PC-3 (cell line): ENCODE measurements at regions not wholly inside any gene's neighbourhood (a gene's known extent, or its start where the extent isn't known, plus 50 kb on each side); places are given as distances from the start of the nearest gene placed in this dataset.

Source experiments
- ATAC-seq: fragments of 200-7000 bp; cut with Tn5 transposase; 2 replicates; pipeline ENCODE4 v1.9.1; 2020; ENCODE audit warnings: mild to moderate bottlenecking, moderate library complexity
- BruUV-seq: library from RNA; stranded (reverse); fragments of 400-500 nt; replicated peaks from 2 replicates; lab custom pipeline; 2021; lab: Mats Ljungman, UMichigan
- CTCF ChIA-PET: fragments of 300-600 bp; sonication (Branson Sonifier 250); formaldehyde crosslinking; loops from one replicate; lab custom pipeline; 2022; ENCODE audit warnings: antibody characterized with exemption; lab: Charles Lee
- POLR2A ChIA-PET: fragments of 300-600 bp; sonication (Branson Sonifier 250); formaldehyde crosslinking; loops from one replicate; lab custom pipeline; 2022; ENCODE audit warnings: antibody characterized with exemption; ENCODE audit not compliant: unreplicated experiment; lab: Charles Lee
- DNase-seq: peaks from one replicate; pipeline ENCODE4 v3.0.0-alpha.2; 2015
- H2AFZ ChIP-seq: fragments of 300-600 bp; sonication (generic); 2 replicates; pipeline ENCODE4 v1.6.0; 2016; ENCODE audit warnings: antibody characterized with exemption, low read length
- H3F3A ChIP-seq: fragments of 300-600 bp; sonication (generic); one replicate; pipeline ENCODE4 v1.6.0; 2017; ENCODE audit warnings: antibody characterized with exemption, low read length, control low read depth, mild to moderate bottlenecking; ENCODE audit not compliant: unreplicated experiment
- H3K27ac ChIP-seq: fragments of 300-600 bp; sonication (generic); 2 replicates; pipeline ENCODE4 v1.5.1; 2016; ENCODE audit warnings: mild to moderate bottlenecking, low read length
- H3K27me3 ChIP-seq: fragments of 300-600 bp; sonication (generic); 2 replicates; pipeline ENCODE4 v1.6.1; 2016; ENCODE audit warnings: low read length, mixed read lengths
- H3K36me3 ChIP-seq: fragments of 300-600 bp; sonication (generic); 2 replicates; pipeline ENCODE4 v1.6.1; 2016; ENCODE audit warnings: low read depth, mixed run types, low read length, mixed read lengths
- H3K4me1 ChIP-seq: fragments of 300-600 bp; sonication (generic); 2 replicates; pipeline ENCODE4 v1.5.1; 2016; ENCODE audit warnings: low read length; ENCODE audit not compliant: insufficient read depth
- H3K4me2 ChIP-seq: fragments of 300-600 bp; sonication (generic); 2 replicates; pipeline ENCODE4 v1.6.0; 2016; ENCODE audit warnings: low read length
- H3K4me3 ChIP-seq: fragments of 300-600 bp; sonication (generic); 2 replicates; pipeline ENCODE4 v1.5.1; 2016; ENCODE audit warnings: mild to moderate bottlenecking, low read length, mixed read lengths
- H3K79me2 ChIP-seq: fragments of 300-600 bp; sonication (generic); 2 replicates; pipeline ENCODE4 v1.6.1; 2017; ENCODE audit warnings: low read length, mixed read lengths
- H3K9ac ChIP-seq: fragments of 300-600 bp; sonication (generic); 2 replicates; pipeline ENCODE4 v1.6.0; 2016; ENCODE audit warnings: mild to moderate bottlenecking, low read length
- H3K9me2 ChIP-seq: fragments of 300-600 bp; sonication (generic); replicated peaks from 2 replicates; pipeline ENCODE4 v1.6.1; 2016; ENCODE audit warnings: mixed run types, low read length, mixed read lengths
- H3K9me3 ChIP-seq: fragments of 300-600 bp; sonication (generic); 2 replicates; pipeline ENCODE4 v1.6.1; 2016; ENCODE audit warnings: low read length, mixed read lengths
- H4K20me1 ChIP-seq: fragments of 300-600 bp; sonication (generic); 2 replicates; pipeline ENCODE4 v1.6.1; 2016; ENCODE audit warnings: low read length, mixed read lengths
- CTCF ChIP-seq: fragments of 300-600 bp; sonication (generic); conservative IDR thresholded peaks from 2 replicates; pipeline ENCODE4 v1.5.1; 2017; ENCODE audit warnings: antibody characterized with exemption, low read depth, mild to moderate bottlenecking, low read length
- EZH2 ChIP-seq: fragments of 300-600 bp; sonication (generic); IDR thresholded peaks from one replicate; pipeline ENCODE4 v1.6.1; 2017; ENCODE audit warnings: antibody characterized with exemption, mild to moderate bottlenecking, low read length; ENCODE audit not compliant: unreplicated experiment
- EZH2phosphoT487 ChIP-seq: fragments of 300-600 bp; sonication (generic); IDR thresholded peaks from 2 replicates; pipeline ENCODE4 v1.6.1; 2018; ENCODE audit warnings: mild to moderate bottlenecking, antibody characterized with exemption, low read length, borderline replicate concordance
- intact Hi-C: fragments of 100-400 bp; cut with micrococcal nuclease; formaldehyde crosslinking; loops from 2 replicates; pipeline ENCODE4 v1.9.0; 2023

DNA sequence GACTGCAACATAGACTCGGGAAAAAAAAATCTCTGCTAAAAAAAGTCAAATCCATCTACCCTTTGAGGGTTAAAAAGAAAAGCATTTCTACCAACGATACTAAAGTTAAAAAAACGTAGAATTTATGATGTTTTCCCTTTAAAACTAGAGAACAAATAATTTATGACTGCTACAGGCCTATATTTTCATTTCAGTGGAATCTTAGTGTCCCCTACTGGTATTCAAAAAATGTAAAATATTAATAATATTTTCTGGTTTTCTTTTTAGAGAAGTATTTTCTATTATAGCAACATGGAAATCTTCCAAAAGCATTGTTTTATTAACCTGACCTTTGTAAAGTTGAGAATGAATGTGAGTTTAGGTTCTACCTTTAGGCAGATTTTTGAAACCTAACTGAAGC lies 1582.2 kb downstream of the MRPL39 start:
- ChIA-PET POLR2A (no interaction called here), CTCF (interaction anchor here (1.1 kb wide), 1 partner anchor 21 kb away, joined by 3 read pairs; no protein-coding TSS in a partner anchor)
- H3K4me1 ChIP-seq = peaks cover 20% of the 10 kb centered on the region
- no peak overlapping the region for H2AFZ ChIP-seq
- TF ChIP-seq EZH2 (no peak), CTCF (no peak; the same call in 1 of the 2 replicates), EZH2phosphoT487 (no peak)
- BruUV-seq = no TSS peak
- no peak overlapping the region for H3K4me2 ChIP-seq
- H3K79me2 ChIP-seq = no peaks in the 10 kb centered on the region
- H3F3A ChIP-seq = peaks cover 5% of the 10 kb centered on the region
- DNase-seq (peak; percentile 5), ATAC-seq (no peak)
- H3K27me3 ChIP-seq = no peaks in the 10 kb centered on the region
- H3K9me3 ChIP-seq = no peaks in the 10 kb centered on the region; the same call in 1 of the 2 replicates
- no peaks in the 10 kb centered on the region for H3K9me2 ChIP-seq
- H3K27ac ChIP-seq = no peak overlapping the region
- no peaks in the 10 kb centered on the region for H4K20me1 ChIP-seq
- intact Hi-C loops = loop anchor here (5.0 to 10.0 kb wide), 4 partner anchors 92 to 860 kb away; no protein-coding TSS in a partner anchor
- no peak overlapping the region for H3K9ac ChIP-seq
- no peaks in the 10 kb centered on the region for H3K36me3 ChIP-seq
- no peak overlapping the region for H3K4me3 ChIP-seq

DNA sequence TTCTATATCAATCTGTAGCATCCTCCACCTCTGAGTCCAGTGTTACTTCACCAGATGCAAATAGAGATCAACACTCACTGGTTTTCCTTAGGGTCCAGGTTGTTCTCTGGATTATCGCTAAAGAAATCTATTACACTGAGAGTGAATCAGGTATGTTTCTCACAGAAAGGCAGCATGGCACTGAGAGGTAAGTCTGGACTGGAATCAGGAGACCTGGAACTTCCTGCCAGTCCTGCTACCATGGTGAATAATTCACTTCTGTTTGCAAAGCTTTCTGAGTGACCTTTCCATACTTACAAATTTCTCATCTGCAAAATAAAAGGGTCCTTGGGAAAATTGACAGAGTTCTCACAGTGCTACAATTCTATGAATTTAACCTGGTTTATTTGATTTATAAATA lies 1583.3 kb downstream of the MRPL39 start:
- no peaks in the 10 kb centered on the region for H3K27me3 ChIP-seq
- TF ChIP-seq EZH2 (no peak), CTCF (no peak)
- H3K9me2 ChIP-seq = no peaks in the 10 kb centered on the region
- H3K4me2 ChIP-seq = peak overlapping the region; percentile 53
- no peaks in the 10 kb centered on the region for H3K79me2 ChIP-seq
- peak overlapping the region; percentile 5; the same call in 1 of the 2 replicates for H3K4me3 ChIP-seq
- H4K20me1 ChIP-seq = no peaks in the 10 kb centered on the region
- H3K9me3 ChIP-seq = no peaks in the 10 kb centered on the region; the same call in 1 of the 2 replicates
- no peaks in the 10 kb centered on the region for H3K36me3 ChIP-seq
- POLR2A ChIA-PET = no interaction called here
- peak; percentile 20 for DNase-seq
- BruUV-seq = no TSS peak
- peak overlapping the region; percentile 49 for H3K9ac ChIP-seq
- peaks cover 5% of the 10 kb centered on the region for H3F3A ChIP-seq
- intact Hi-C loops = loop anchor here (1.0 to 10.0 kb wide), 4 partner anchors 55 to 859 kb away; no protein-coding TSS in a partner anchor
- H3K4me1 ChIP-seq = peaks cover 20% of the 10 kb centered on the region
- H2AFZ ChIP-seq = no peak overlapping the region
- H3K27ac ChIP-seq = peak overlapping the region; percentile 76
- ATAC-seq = peak; percentile 57
- CTCF ChIA-PET = interaction anchor here (1.1 kb wide), 1 partner anchor 22 kb away, joined by 3 read pairs; no protein-coding TSS in a partner anchor

DNA sequence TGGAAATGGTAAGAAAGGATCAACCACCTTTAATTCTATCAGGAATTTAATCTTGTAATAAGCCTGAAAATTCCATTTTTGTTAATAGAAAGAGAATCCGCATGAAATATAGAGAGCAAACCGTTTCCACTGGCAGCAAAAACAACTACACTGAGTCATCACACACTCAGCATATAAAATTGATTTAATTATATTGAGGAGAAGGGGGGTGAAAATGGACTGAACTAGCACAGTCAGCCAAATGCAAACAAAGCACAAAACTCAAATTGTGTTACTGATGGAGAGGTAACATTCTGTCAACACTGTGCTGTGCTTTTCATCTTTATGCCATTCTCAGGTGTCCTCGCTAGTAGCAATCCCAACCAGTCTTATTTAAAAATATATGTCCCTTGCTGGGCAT lies 1583.9 kb downstream of the MRPL39 start:
- peak; percentile 98 for ATAC-seq
- peak; percentile 81 for DNase-seq
- Histone ChIP-seq H3K9me2 (no peaks in the 10 kb centered on the region), H3K27me3 (no peaks in the 10 kb centered on the region), H3K4me1 (peaks cover 15% of the 10 kb centered on the region), H3K36me3 (no peaks in the 10 kb centered on the region), H3K9ac (peak overlapping the region; percentile 49), H2AFZ (no peak overlapping the region), H4K20me1 (no peaks in the 10 kb centered on the region), H3K4me3 (peak overlapping the region; percentile 5; the same call in 1 of the 2 replicates), H3K27ac (peak overlapping the region; percentile 76), H3F3A (peaks cover 5% of the 10 kb centered on the region), H3K9me3 (no peaks in the 10 kb centered on the region; the same call in 1 of the 2 replicates), H3K4me2 (peak overlapping the region; percentile 53), H3K79me2 (no peaks in the 10 kb centered on the region)
- intact Hi-C loops = loop anchor here (1.0 to 10.0 kb wide), 4 partner anchors 55 to 859 kb away; no protein-coding TSS in a partner anchor
- ChIA-PET POLR2A (interaction anchor here (0.7 kb wide), 1 partner anchor 9 kb away, joined by 3 read pairs; no protein-coding TSS in a partner anchor), CTCF (no interaction called here)
- TF ChIP-seq CTCF (no peak), EZH2 (no peak), EZH2phosphoT487 (no peak)
- no TSS peak for BruUV-seq
